ENCODE measurements at regions not wholly inside any gene's neighbourhood (a gene's known extent, or its start where the extent isn't known, plus 50 kb on each side); places are given as distances from the start of the nearest gene placed in this dataset.

DNA sequence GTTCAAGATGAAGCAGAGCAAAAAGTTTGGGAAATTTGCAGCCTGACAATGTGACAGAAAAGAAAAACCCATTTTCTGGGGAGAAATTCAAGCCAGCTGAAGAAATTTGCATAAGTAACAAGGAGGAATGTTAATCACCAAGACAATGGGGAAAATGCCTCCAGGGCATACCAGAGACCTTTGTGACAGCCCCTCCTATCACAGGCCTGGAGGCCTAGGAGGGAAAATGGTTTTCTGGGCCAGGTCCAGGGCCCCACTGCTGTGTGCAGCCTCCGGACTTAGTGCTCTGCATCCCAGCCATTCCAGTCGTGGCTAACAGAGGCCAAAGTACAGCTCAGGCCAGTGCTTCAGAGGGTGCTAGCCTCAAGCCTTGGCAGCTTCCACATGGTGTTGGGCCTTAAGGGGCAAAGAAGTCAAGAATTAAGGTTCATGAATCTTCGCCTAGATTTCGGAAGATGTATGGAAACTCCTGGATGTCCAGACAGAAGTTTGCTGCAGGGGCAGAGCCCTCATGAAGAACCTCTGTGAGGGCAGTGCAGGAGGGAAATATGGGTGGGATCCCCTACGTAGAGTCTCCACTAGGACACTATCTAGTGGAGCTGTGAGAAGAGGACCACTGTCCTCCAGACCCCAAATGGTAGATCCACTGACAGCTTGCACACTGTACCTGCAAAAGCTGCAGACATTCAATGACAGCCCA is 314.1 kb upstream of the TRIB2 start:
- FAIRE-seq (no peak), DNase-seq (ENCODE audit: low read depth, low spot score) (no peak)
- no peak overlapping the region for H3K4me2 ChIP-seq (ENCODE audit: insufficient read depth, low read length)
- H3K4me3 ChIP-seq (replicated peaks in 1 of 3; ENCODE audit: insufficient read depth in 1 of 3, low read depth in 1 of 3, low read length in 3 of 3): no peak overlapping the region
- no peak overlapping the region for H3K9ac ChIP-seq (replicated peaks; ENCODE audit: extremely low read depth, insufficient read depth, low read length)
- H3K36me3 ChIP-seq (ENCODE audit: control insufficient read depth in 2 of 2, extremely low read depth in 1 of 2, insufficient read depth in 2 of 2, low read length in 2 of 2): no peaks in the 10 kb centered on the region
- H2AFZ ChIP-seq (ENCODE audit: low read depth, low read length): no peak overlapping the region
- dilution Hi-C loops (cut with MboI; ENCODE audit: extremely low pct_ligation_motif_present, low sequenced_read_pairs): no loop called here
- H3K4me1 ChIP-seq (ENCODE audit: control insufficient read depth, extremely low read depth, insufficient read depth, low read length): no peaks in the 10 kb centered on the region
- BruUV-seq (replicated peaks): no TSS peak
- H3K79me2 ChIP-seq (ENCODE audit: control insufficient read depth, insufficient read depth, low read length): no peaks in the 10 kb centered on the region
- ChIA-PET POLR2A (no interaction called here), CTCF (no interaction called here)
- H3K27me3 ChIP-seq (ENCODE audit: control insufficient read depth in 2 of 2, insufficient read depth in 2 of 2, low read length in 2 of 2): no peaks in the 10 kb centered on the region
- TF ChIP-seq POLR2A (IDR thresholded peaks at IDR 0.05; ENCODE audit: low read depth, low read length): no peak
- TF ChIP-seq GATA2 (IDR thresholded peaks at IDR 0.05; ENCODE audit: insufficient read depth, insufficient read length, low read depth, low read length): no peak
- TF ChIP-seq EZH2 (IDR thresholded peaks at IDR 0.05; ENCODE audit: borderline replicate concordance, low read depth, low read length, severe bottlenecking): no peak
- no peak for TF ChIP-seq CTCF (IDR thresholded peaks at IDR 0.05; ENCODE audit: extremely low read depth in 1 of 2, insufficient read depth in 1 of 2, low read depth in 1 of 2, low read length in 2 of 2)
- TF ChIP-seq POLR2AphosphoS5 (IDR thresholded peaks at IDR 0.05; ENCODE audit: insufficient read depth, low read depth, low read length): no peak
- no peak for TF ChIP-seq FOS (IDR thresholded peaks at IDR 0.05; ENCODE audit: borderline replicate concordance, insufficient read depth, low read length)
- TF ChIP-seq MYC (IDR thresholded peaks at IDR 0.05; ENCODE audit: low read depth, low read length): no peak
- TF ChIP-seq JUN (IDR thresholded peaks at IDR 0.05; ENCODE audit: borderline replicate concordance, insufficient read depth, insufficient read length, low read depth): no peak
- no peak for TF ChIP-seq MAX (IDR thresholded peaks at IDR 0.05; ENCODE audit: insufficient read depth, insufficient read length)
- intact Hi-C loops (cut with micrococcal nuclease): no loop called here
- H3K9me3 ChIP-seq (replicated peaks; ENCODE audit: control insufficient read depth, insufficient read depth, low read length): no peaks in the 10 kb centered on the region
- H4K20me1 ChIP-seq (replicated peaks; ENCODE audit: control insufficient read depth, extremely low read depth, insufficient read depth, low read length): no peaks in the 10 kb centered on the region
- no peak overlapping the region for H3K27ac ChIP-seq (ENCODE audit: insufficient read depth, low read depth, low read length)
- no peaks in the 10 kb centered on the region for H3K9me1 ChIP-seq (replicated peaks; ENCODE audit: control insufficient read depth, extremely low read depth, insufficient read depth, low read length)

All from endothelial cell of umbilical vein (primary cell).